ENCODE measurements at regions not wholly inside any gene's neighbourhood (a gene's known extent, or its start where the extent isn't known, plus 50 kb on each side); places are given as distances from the start of the nearest gene placed in this dataset.

DNA sequence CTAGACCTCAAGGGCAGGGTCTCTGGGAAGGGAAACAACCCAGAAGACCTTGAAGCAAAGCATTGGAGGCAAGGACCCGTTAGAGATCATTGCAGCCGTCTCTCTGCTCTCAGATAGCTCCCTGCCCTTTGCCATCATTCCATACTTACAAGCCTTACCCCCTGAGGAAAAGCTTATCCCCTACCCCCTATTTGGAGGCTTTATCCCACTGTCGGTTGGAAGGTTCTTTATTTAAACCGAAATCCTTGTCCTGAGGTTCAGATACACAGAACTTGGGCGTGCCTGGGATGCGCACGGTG lies 84.4 kb downstream of the EFNB1 start:
- no peak for TF ChIP-seq USF2 (IDR thresholded peaks at IDR 0.05; ENCODE audit: low read depth, low read length)
- TF ChIP-seq NFE2L2 (IDR thresholded peaks at IDR 0.05; ENCODE audit: low read depth, low read length): no peak
- TF ChIP-seq MXI1 (IDR thresholded peaks at IDR 0.05; ENCODE audit: borderline replicate concordance, low read depth, low read length): no peak
- TF ChIP-seq, protein P1, sequence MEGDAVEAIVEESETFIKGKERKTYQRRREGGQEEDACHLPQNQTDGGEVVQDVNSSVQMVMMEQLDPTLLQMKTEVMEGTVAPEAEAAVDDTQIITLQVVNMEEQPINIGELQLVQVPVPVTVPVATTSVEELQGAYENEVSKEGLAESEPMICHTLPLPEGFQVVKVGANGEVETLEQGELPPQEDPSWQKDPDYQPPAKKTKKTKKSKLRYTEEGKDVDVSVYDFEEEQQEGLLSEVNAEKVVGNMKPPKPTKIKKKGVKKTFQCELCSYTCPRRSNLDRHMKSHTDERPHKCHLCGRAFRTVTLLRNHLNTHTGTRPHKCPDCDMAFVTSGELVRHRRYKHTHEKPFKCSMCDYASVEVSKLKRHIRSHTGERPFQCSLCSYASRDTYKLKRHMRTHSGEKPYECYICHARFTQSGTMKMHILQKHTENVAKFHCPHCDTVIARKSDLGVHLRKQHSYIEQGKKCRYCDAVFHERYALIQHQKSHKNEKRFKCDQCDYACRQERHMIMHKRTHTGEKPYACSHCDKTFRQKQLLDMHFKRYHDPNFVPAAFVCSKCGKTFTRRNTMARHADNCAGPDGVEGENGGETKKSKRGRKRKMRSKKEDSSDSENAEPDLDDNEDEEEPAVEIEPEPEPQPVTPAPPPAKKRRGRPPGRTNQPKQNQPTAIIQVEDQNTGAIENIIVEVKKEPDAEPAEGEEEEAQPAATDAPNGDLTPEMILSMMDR (conservative IDR thresholded peaks at IDR 0.05; ENCODE audit: low read depth, low read length): no peak

All from IMR-90 (cell line).